GM11168 (cell line): ENCODE measurements at regions not wholly inside any gene's neighbourhood (a gene's known extent, or its start where the extent isn't known, plus 50 kb on each side); places are given as distances from the start of the nearest gene placed in this dataset.

ENCODE experiments used
- in situ Hi-C: fragments of 300-500 bp; cut with MboI; formaldehyde crosslinking; loops from one replicate; pipeline ENCODE4 v1.12.0; 2022; ENCODE audit warnings: low sequenced_read_pairs; ENCODE audit not compliant: unreplicated experiment

DNA sequence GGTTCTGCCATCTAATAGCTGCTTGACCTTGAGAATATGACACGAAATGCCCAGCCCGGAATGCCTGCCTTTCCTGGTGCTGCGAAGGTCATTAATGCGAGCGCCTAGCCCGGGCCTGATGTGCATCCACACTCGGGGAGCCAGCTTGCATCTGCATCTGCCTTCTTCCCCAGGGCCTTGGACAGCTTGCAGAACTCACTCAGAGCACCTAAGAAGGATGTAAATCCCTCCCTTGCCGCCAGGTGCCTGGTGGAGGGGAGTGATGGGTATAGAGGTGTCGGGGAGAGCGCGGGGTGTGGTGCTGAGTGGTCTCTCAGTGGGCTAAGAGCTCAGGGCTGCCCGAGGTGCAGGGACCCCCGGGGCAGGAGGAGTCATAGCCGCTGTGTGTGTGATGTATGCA lies 127.2 kb downstream of the MRPL36 start:
- in situ Hi-C loops: no loop called here

DNA sequence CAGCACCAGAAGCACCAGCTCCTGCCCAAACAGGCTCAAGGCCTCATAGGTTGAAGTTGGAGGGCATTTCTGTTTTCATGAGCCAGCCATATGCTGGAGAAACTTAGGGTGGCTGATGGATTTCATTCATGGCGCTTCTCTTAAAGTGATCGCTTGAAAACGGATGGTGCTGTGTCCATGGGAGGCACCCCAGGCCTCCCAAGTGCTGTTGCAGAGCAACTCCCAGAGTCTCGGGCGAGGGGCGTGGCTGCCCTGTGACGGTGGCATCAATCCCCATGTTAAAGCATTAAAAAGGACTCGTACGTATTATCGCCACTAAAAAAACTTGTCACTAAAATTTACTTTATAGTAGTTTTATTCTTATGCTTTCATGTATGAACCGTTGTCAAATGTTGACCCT lies 128.3 kb downstream of the MRPL36 start:
- in situ Hi-C loops: no loop called here

DNA sequence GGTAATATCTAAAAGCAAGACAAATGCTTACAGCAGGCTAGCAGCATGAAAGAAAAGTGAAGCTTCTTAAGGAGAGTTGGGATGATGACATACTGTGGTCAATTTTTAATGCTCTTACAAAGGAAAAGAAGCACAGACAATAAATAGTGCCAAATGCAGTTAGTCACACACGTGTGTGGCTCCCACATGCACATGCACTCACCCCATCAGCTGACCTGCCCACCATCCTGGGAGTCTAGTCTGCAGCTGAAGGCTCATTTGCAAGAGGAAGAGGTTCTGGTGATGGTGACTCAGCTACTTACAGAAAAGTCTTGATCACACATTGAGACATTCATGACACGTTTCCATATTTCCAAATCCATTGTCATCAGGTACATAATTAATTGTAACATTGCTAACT lies 129.3 kb downstream of the MRPL36 start:
- in situ Hi-C loops: no loop called here

DNA sequence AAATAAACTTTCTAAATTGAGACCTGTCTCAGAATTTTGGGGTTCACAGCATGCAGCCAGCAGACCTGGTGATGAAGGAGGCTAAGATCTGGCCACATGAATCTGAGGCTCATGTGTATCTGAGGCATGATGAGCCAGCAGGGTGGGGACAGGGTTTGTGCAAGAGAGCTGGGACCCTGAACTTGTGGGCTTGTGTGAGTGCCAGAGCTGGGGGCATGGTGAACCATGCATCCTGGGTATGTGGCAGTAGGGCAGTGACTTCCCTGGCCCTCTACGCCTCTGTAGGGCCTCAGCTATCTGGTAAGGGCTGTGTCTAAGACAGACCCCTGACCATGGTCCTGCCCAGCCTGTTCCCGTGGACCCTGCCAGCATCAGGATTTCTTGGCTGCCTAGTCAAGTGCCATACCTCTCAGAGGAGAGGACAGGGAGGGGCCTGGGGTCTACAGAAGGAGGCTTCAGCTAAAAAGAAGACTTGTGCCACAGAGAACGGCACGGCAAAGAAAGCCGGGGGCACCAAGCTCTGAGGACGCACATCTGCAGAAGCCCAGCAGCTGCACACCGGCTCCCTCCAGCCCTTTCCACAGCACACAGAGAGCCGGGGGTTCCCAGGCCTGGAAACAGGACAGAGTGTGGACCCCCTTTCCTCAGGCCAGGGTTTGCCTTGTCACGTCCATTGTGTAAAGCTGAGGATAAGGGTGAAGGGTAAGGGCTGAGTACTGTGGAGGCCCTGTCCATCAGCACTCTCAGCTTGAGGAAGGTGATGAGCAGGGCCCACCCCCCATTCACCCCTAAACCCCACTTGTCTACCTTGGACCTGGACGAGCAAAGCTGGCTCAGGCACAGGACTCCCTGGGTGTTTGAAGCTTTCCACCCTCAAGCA lies 130.1 kb downstream of the MRPL36 start:
- in situ Hi-C loops: no loop called here

DNA sequence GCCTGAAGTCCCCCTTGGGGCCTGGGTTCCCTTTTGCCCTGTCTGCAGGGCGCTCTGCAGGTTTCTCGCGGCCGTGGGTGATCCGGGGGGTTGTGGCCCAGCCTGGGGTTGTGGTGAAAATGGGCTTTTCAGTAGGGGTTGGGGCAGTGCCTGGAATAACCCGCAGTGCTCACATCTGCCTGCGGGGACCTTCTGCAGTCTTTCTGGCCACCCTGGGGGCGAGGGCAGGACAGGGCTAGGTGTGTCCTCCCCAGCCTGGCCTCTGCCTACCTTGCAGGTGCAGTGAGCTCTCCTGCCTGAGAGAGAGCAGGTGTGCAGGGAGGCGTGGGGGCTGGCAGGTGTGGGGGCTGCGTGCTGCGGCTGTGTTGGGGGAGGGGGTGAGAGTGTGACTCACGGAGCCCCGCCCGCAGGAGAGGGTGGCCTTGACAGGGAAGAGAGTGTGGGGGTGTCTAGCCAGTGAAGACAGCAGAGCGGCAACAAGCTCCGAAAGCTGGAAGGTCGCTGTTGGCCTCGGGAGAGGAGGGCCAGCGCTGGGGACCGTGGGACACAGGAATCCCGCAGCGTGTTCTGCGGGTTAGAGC lies 131.4 kb downstream of the MRPL36 start:
- in situ Hi-C loops: no loop called here

DNA sequence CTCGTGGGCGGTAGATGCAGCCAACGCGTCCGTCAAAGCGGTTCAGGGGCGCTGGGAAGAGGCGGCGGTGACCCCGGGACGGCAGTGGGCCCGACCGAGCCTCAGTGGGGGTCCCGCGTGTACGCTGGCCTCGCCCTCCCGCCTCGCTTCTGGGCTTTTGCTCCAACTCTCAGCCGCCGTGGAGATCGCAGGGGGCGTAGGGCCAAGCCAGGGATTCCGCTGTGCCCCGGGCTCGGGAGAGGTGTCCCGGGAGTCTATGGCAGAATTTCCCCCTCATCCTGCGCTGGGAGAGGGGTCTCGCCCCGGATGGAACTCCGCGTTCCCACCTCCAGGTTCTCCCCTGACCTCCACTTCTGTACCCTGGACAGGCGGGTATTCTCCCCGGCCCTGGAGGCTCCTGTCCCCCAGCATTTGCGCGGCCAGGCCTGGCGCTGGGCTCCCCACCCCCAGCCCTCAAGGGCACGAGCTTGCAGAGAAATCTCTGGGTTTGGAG lies 131.9 kb downstream of the MRPL36 start:
- in situ Hi-C loops: no loop called here

DNA sequence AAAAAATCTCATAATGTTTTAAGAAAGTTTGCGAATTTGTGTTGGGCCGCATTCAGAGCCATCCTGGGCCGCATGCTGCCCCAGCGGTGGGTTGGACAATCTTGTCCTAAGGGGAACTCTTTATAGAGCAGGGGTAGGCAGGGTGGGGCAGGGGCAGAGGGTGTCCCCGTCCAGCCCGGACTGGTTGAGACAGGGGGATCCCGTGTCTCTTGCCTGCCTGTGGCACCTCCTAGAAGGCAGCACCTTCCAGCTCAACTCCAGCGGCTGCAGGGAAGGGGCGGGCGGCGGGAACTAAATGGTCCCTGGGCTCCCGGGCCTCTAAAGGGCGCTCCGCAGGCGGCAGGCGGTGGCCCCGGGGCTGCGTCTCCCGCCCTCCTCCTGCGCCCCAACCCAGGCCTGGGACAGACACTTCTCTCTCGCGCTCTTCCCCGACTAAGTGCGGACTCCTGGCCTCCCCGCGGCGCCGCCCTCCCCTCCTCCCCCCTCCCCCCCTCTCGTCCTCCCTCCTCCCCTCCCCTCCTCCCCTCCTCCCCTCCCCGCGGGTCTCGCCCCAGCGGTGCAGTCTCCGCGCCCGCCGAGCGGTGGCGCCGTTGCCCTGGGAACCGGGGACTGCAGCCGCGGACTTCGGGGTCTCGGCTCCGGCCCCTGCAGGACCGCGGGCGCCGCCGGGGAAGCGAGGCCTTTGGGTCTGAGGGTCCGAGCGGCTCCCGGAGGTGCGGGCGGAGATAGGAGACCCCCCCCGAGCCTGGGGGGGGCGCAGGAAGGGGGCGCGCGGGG lies 132.6 kb downstream of the MRPL36 start:
- in situ Hi-C loops: no loop called here

DNA sequence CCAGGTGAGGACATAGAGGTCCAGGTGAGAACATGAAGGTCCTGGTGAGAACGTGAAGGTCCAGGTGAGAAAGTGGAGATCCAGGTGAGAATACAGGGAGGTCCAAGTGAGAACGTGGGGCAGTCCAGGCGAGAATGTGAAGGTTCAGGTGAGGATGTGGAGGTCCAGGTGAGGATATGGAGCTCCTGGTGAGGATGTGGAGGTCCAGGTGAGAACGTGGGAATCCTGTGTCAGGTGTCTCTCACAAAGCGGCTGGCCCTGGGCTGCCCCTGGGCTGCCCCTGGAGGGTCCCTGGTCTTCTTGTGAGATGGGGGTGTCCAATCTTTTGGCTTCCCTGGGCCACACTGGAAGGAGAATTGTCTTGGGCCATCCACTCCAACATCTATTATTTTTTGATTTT lies 133.4 kb downstream of the MRPL36 start:
- in situ Hi-C loops: no loop called here

DNA sequence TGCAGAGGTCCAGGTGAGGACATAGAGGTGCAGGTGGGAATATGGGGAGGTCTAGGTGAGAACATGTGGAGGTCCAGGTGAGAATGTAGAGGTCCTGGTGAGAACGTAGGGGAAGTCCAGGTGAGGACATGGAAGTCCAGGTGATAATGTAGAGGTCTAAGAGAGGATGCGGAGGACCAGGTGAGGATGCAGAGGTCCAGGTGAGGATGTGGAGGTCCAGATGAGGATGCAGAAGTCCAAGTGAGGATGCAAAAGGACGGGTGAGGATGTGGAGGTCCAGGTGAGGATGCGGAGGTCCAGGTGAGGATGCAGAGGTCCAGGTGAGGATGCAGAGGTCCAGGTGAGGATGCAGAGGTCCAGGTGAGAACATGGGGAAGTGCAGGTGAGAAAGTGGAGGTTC lies 133.8 kb downstream of the MRPL36 start:
- in situ Hi-C loops: no loop called here

DNA sequence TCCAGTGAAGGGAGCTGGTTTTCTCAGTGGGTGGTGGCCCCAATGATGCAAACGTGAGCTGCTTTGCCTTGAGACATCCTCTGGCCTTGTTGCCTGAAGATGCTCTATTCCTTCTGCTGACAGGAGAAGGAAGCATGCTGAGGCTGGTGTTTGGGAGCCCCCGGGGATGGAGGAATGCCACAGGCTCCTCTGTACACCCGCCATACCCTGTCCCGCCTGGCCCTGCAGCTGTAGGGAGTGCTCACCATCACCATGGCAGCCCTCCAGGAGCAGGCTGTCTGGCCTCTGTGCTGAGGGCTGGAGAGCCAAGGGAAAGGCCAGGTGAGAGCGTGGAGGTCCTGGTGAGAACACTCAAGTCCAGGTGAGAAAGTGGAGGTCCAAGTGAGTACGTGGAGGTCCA lies 134.4 kb downstream of the MRPL36 start:
- in situ Hi-C loops: no loop called here

DNA sequence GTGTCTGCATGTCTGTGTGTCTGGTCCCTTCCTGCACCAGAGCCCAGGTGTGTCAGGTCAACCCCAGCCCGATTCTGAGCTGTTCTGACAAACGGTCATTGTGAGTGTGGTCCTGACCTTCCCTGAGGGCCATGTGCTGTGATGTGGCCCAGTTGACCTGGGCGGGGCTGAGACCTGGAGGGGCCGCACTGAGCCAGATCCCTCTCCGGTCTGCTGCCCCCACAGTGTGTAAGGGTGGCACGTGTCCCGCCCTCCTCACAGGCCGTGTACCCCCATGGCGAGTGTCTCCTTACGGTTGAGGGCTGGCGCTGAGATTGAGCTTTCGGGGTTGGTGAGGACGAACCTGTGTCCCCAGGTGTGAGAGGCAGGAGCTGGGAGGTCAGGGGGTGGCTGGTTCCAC lies 136.5 kb downstream of the MRPL36 start:
- in situ Hi-C loops: no loop called here

DNA sequence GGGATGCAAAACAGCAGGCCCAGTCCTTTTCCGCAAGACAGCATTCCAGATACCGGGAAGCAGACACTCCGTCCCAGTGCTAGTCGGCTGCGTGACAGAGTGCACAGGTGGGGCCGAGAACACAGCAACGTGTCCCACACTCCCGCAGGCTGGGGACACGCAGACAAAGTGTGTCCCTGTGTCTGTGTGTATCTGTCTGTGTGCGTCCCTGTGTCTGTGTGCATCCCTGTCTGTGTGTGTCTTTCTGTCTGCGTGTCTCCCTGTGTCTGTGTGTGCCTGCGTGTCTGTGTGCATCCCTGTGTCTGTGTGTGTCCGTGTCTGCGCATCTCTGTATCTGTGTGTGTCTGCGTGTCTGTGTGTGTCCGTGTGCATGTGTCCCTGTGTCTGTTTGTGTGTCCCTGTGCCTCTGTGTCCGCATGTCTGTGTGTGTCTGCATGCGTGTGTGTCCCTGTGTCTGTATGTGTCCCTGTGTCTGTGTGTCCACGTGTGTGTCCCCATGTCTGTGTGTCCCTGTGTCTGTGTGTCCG lies 137.0 kb downstream of the MRPL36 start:
- in situ Hi-C loops: no loop called here

DNA sequence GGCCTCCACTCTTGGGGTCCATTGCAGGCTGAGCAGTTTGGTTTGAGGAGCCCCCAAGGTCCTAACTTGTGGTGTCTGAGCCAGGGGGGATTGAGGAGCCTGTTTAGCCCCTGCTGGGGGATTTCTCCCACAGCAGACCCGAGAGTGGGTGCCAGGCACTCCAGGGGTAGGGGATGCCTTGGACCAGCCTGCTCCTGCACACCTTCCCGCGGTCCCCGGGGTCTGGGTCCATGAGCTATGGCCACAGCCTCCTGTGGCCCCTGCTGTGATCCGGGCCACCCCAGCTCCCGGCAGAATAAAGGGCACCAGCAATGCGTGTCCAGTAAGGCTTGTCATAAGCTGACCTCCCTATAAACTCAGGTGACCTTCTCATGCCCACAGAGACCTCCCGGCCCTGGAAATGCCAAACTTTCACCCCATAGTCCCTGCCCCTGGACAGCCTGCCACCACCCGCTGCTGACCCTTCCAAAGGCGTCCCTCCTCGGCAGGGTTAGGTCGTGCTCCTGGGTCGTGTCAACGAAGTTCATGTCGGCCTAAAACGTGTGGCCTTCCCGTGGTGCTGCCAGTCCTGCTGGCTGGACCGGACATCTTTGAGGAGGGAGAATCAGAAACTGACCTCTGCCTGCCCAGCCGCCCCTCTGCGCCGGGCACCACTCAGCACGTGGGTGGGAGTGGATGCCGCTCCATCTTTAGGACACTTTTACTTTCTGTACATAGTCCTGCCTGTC lies 137.6 kb downstream of the MRPL36 start:
- in situ Hi-C loops: no loop called here

DNA sequence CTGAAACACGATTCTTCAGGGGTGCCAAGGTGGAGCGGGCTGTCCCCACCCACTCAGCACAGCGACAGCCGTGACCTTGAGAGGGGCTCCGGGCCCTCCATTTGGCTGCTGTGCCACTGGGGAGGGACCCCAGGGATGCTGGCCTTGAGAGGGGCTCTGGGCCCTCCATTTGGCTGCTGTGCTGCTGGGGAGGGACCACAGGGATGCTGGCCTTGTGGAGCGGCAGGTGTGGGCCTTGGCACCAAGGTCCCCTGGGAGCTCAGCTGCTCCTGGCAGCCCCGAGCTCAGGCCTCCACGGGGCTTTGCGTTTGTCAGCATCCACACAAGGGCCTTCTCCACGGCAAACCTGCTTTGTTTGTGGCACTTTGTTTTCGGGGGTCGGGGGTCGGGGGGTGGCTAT lies 137.6 kb upstream of the LPCAT1 start:
- in situ Hi-C loops: no loop called here

DNA sequence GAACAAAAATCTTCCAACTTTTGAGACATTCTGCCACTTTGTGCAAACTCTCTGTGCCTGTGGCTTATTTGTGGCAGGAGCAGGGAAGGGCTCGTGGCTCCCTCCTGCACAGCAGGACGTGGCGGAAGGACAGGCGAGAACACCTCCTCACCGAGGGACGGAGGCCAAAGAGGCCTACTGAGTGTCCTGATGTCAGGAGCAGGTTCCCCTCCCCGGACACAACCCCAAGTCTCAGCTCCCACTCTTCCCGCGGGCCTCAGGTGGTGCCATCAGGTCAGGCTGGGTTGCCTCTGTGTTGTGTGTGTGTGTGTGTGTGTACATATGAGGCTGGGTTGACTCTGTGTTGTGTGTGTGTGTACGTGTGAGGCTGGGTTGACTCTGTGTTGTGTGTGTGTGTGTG lies 136.8 kb upstream of the LPCAT1 start:
- in situ Hi-C loops: no loop called here

DNA sequence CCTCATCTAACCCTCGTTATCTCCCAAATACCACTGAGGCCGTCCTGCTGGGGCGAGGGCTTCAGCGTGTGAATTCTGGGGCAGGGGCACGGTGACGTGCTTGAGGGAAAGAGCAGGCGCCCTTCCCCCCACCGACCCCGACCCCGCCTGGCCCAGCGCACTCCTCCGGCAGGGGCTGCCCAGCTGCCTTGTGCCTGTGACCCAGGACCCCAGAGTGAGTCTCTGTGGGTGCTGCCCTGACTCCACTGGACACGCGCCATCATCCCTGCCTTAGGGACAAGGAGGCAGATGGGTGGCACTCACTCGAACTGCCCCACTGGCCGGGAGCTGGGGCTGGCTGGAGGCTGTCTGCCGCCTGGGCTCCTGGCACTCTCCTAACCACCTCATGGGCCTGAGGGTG lies 136.2 kb upstream of the LPCAT1 start:
- in situ Hi-C loops: no loop called here

DNA sequence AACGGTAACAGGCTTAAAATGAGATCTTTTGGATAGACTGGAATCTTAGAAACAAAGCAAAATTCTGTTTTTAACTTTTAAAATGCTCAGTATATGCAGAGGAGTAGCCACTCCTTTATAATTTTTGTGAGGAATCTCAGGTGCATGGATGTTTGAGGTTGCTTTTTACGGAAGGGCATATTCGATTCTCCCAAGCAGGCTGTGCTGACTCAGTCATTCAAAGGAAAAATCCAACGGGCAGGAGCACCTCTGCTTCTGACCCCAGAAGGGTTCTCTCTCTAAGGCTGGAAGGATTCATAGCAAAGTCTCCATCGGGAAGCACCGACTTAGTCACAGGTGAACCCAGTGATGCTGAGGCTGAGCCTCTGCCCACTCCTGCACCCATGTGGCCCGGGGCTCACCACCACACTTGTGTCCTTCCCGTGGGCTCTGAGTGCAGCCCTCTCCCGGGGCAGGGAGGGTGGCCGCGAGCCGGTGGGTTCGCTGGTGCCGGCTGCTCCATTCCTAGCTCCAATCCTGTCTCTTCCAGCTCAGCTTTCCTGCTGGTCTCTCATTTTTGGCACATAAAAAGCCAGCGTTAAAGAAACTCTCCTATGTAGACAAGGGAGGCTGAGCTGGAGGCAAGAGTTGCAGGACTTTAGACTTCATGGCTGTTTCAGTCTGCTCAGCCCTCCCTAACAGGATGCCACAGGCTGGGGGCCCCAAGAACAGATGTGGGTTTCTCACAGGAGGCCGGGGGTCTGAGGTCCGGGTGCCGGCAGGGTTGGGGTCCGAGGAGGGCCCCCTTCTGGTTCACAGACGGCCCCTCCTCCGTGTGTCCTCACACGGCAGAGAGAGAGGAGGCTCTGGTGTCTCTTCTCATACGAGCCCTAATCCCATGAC lies 135.6 kb upstream of the LPCAT1 start:
- in situ Hi-C loops: no loop called here

DNA sequence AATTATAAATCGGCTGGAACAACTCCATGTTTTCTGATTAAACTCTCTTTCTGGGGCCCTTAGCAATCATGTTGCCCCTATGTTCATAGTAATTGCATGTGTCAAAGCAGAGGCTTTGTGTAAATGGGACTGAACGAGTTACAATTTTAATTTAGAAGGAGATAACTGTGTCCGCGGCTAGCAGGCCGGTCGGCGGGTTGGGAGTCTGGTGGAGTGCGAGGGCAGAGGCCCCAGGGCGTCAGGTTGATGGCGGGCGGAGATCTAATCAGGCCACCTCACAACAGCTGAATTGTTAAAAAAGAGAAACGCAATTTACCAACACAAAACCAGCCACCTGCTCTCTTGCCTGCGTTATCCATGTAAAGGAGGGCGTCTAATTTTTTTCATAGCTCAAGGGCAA lies 134.9 kb upstream of the LPCAT1 start:
- in situ Hi-C loops: no loop called here

DNA sequence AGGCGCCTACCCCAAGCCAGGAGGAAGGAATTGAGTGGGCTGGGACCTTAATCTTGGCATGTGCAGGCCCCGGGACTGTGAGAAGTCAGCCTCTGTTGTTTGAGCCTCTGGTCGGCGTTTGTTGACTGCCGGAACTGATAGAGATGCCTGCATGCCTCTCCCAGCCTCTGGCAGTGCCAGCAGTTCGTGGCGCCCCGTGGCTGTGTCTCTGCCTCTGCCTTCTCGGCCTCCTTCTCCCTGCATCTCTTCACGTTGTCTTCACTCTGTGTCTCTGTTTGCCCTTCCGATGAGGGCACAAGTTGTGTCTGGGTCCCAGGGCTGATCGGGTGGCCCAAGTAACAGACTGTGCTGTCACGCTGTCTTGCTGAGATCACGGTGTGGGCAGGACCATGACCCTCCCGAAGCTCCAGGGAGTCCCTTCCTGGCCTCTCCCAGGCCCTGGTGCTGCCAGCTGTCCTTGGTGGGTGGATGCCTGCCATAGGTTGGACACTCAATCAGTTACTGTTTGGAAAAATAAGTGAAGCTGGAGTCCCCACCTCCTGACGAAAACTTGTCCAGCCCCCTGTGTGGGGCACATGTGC lies 133.5 kb upstream of the LPCAT1 start:
- in situ Hi-C loops: no loop called here
